HUDEP-2 (cell line): ENCODE measurements at regions not wholly inside any gene's neighbourhood (a gene's known extent, or its start where the extent isn't known, plus 50 kb on each side); places are given as distances from the start of the nearest gene placed in this dataset.
"Not testable (repeated sequence)": the region's sequence is repeated elsewhere in the genome, so short reads cannot be mapped to it uniquely, and the experiment has no call there.

ENCODE experiments used
- DNase-seq, 76 experiments: peaks; one replicate each; lab custom pipeline; 2025; ENCODE audit not compliant: unreplicated experiment in 76 of 76; lab: John Stamatoyannopoulos, UW

DNA sequence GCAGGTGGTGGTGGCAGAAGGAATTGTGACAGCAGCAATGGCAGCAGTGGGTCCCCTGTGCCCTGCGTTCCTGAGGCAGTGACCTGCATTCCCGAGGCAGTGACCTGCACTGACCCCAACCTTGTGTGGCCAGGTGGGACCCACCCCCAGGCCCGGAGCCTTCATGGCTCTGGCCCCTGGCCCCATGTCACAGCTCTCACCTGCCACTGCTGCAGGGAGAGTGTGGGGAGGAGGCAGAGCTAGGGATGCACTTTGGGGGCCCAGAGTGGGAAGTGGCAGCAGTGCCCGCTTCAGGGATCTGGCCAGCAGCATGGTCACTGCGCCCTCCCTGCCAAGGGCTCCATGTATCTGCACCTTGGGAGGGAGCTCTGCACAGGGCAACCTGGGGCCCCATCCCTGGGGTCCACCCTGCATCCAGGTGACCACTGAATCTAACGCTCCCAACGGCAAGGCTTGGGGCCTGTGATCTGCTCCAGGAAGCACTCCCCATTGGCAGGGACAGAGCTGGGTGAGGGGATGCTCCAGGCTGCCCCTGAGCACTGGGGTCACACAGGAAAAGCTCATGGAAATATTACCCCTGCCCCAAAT, 618.6 kb downstream of the RWDD3 start:
- DNase-seq = no peak

GRCh38 chr1:95854457-95854856, 620.4 kb downstream of the RWDD3 start:
- DNase-seq = no peak

DNA sequence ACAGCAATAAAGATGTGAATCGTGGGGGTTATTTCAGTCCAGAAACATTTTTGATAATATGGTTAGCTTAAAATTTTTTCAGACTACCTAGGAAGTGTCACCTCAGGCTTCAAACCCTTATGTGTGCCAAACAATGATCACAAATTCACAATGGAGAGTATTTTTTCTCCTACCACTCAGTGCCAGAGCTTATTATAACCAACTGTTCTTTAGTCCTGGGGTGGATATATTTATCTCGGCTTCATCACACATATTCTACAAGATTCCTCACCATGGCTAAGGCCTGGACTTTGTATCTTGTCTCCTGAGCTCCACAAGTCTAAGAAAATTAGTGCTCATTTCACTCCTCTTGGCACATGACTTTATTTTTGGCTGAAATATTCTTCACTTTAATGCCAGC, 629.1 kb downstream of the RWDD3 start:
- DNase-seq = no peak

- DNase-seq = no peak
Measured at GRCh38 chr1:95865769-95866168, 631.8 kb downstream of the RWDD3 start.

GRCh38 chr1:95876276-95876675, 642.3 kb downstream of the RWDD3 start:
- no peak for DNase-seq

- no peak for DNase-seq
Measured at GRCh38 chr1:95879498-95880050, 645.6 kb downstream of the RWDD3 start.

- no peak for DNase-seq
Measured at GRCh38 chr1:95888941-95889390, 655.0 kb downstream of the RWDD3 start.

DNA sequence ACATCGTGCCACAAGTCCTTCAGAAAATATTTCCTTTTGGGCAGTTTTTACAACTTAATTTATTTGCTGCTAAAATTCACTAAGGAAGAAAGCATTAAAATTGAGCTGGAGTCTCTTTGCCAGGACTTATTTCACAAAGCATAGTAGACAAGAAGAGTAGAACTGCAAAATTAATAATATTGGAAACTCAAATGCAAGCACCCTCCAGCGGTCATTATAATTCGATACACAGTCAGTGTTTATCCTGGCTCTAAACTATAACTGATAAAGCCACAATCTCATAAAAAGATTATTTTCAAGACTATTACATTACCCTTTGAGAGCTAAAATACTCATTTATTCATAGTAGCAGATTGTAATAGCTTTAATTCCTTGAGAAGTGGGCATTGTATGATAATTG, 655.4 kb downstream of the RWDD3 start:
- no peak for DNase-seq

DNA sequence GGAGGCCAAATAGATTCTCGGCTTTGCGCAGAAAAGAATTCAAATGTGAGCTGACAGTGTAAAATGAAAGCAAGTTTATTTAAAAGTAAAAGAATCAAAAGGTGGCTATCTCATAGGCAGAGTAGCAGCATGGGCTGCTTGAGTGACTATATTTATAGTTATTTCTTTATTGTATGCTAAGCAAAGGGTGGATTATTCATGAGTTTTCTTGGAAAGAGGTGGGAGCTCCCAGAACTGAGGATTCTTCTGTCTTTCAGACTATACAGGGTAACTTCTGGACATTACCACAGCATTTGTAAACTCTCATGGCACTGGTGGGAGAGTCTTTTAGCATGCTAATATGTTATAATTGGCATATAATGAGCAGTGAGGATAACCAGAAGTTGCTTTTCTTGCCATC, 659.9 kb downstream of the RWDD3 start:
- DNase-seq = no peak

DNA sequence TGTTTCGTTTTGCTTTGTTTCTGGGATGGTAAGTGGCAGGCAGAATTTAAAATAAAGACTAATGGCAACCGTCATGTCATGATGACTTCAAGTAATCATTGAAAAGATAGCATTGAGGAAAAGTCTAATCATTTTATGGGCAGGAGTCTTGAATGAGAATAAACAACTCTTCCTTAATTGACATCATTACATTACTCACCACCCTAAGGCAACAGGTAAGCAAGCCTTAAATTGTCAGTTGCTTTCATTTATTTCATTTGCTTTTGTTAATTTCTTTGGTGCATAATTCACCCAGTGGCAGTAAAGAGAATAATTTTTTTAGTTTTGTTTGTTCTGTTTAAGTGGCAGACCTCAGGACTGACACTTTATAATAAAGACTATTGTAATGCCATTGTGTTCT, 669.0 kb downstream of the RWDD3 start:
- no peak for DNase-seq

DNA sequence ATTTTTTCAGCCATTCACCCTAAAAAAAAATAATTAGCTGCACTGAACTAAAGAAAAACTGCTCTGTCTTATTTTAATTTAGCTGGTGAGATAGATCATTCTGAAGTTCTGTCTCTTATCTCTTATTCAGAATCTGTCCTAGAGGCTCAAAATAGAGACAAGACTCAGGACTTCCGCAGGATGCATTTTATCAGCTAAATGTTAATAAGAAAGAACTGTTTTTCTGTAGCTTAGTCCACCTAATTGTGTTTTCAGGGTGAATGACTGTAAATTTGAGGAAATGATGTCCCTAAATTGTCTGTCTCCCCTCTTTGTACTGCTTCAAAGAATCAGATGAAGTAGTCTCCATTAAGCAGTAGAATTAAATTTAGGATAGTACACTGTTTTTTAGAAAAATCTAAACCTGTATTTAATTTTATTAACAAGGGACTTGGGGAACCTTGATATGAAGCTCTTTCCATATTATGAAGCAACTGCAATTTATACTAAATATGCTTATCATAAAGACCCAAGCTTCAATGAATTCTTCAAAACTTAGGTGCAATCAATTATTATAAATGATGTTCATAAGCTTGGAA, 671.9 kb downstream of the RWDD3 start:
- no peak for DNase-seq

- not testable (repeated sequence) for DNase-seq
Measured at GRCh38 chr1:95911739-95912138, 677.7 kb downstream of the RWDD3 start.

DNA sequence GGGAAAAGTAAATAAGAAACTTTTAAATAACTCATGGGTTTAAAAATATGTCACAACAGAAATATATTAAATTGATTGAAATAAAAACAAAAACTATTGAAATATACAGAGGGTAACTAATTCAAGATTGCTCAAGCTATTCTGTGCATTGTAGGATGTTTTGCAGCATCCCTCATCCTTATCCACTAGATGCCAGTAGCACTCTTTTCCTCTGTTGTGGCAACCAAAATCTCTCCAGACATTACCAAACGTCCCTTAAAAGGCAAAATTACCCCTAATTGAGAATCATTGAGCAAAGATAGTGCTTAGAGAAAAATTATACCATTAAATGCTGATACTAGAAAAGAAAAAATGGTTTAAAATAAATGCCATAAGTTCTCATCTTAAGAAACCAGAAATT, 682.6 kb downstream of the RWDD3 start:
- no peak for DNase-seq

DNA sequence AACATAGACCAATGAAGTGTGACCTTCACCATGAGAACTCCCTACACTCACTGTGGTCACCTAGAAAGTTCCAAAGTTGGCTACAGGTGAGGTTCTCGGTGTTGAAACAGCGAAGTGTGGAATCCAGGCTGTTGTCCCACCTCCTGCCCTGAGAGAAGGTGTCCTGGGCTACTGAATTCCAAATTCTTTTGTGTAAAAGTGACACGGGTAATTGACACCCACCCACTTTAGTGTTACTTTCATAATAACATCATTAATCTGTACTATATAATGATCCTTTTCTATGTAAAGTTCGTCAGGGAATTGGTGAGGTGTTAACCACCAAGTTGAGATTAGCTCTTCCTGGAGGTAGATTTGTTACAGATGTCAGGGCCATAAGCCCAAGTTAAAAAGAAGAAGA, 690.7 kb downstream of the RWDD3 start:
- DNase-seq = no peak

- DNase-seq = no peak
Measured at GRCh38 chr1:95926331-95926730, 692.3 kb downstream of the RWDD3 start.

- DNase-seq = no peak
Measured at GRCh38 chr1:95927061-95927460, 693.1 kb downstream of the RWDD3 start.

DNA sequence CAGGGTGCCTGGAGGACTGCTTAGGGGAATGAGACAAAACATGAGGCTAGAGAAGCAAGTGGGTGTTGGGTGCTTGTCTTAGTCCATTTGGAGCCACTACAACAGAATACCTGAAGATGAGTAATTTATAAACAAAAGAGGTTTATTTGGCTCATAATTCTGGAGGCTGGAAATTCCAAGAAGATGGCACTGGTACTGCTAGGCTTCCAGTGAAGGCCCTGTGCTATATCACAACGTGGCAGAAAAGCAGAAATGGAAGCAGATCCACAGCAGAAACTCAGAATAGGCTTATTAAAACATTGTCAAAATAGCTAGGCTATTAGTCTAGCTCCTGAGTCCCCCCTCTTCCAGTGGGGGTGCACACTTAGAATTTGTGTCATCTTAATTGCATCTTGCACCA, 701.7 kb downstream of the RWDD3 start:
- no peak for DNase-seq

DNA sequence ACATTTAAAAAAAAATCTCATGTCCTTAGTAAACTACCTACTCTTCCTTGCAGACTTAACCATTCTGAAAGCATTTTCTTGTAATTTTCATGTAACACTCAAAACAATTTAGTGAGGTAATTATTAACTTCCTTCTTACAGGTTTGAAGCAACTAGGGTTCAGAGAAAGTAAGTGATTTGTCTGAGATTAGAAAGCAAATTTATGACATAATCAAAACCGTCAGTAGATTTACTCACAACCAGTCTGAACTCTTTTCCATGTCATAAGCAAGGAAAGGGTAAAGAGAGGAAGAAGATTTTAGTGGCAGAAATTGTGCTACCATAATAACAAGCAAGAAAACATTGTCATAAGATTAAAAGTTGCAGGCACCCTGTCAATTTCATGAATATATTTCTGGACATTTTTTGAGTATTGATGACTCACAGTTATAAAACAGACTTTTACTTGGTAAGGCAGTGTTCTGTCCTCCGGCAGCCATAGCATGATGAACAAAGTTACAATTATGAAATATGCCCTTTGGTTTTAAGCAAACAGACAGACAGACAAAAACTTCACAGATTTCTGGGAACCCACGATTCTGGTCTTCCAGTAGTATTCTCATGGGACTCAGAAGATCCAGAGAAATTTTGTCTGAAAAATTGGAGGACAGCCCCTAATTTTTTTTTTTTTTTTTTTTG, 707.2 kb downstream of the RWDD3 start:
- no peak for DNase-seq

DNA sequence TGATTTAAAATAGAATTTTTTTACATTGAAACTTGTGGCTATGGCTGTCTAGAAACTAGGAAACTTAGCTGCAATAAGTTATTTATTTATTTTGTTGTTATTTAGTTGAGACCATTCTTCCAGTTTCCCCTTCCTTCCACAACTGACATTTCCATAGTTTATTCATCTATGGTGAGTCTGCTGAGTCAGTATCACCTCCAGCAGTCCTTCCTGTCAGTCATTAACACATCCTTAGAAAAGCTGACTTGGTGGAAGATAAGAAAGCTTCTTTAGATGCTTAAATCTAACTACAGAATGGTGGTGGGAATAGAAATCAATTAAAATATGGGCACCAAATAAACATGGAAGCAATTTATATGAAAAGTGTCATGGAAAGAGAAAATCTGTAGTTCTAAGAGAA, 714.0 kb downstream of the RWDD3 start:
- DNase-seq = no peak

- no peak for DNase-seq
Measured at GRCh38 chr1:95951371-95952102, 717.5 kb downstream of the RWDD3 start.

DNA sequence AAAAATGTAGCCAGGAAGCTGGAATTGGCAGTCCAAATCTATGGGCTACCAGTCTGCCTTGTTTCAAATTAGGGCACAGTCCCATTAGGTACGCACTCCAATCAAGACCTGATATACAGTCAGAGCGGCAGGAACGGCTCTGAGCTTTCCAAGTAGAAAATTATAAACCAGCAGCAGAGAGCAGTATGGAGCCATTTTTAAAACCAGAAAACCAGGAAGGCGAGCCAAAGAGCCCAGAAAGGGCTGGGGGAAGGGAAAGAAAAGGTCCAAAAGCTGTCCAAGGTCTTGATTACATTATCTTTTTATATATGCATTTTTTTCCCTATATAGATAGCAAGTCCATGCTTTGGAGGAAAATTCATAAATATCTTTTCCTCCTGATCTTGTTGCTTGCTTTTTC, 719.0 kb downstream of the RWDD3 start:
- DNase-seq = no peak
